ENCODE measurements at regions not wholly inside any gene's neighbourhood (a gene's known extent, or its start where the extent isn't known, plus 50 kb on each side); places are given as distances from the start of the nearest gene placed in this dataset.
"Not testable (repeated sequence)": the region's sequence is repeated elsewhere in the genome, so short reads cannot be mapped to it uniquely, and the experiment has no call there.

- Mint-ChIP-seq H3K4me3 (no peak overlapping the region), H3K4me1 (no peaks in the 10 kb centered on the region), H3K9me3 (peaks cover 20% of the 10 kb centered on the region), H3K27me3 (ENCODE audit: low read depth) (peaks cover 5% of the 10 kb centered on the region), H3K36me3 (ENCODE audit: low read depth) (peaks cover 8% of the 10 kb centered on the region), H3K27ac (no peak overlapping the region)
- no peak for TF ChIP-seq CTCF (IDR thresholded peaks at IDR 0.05; ENCODE audit: unreplicated experiment in 3 of 3)
Measured at GRCh38 chr5:154663424-154663823, 91.8 kb upstream of the LARP1 start.

DNA sequence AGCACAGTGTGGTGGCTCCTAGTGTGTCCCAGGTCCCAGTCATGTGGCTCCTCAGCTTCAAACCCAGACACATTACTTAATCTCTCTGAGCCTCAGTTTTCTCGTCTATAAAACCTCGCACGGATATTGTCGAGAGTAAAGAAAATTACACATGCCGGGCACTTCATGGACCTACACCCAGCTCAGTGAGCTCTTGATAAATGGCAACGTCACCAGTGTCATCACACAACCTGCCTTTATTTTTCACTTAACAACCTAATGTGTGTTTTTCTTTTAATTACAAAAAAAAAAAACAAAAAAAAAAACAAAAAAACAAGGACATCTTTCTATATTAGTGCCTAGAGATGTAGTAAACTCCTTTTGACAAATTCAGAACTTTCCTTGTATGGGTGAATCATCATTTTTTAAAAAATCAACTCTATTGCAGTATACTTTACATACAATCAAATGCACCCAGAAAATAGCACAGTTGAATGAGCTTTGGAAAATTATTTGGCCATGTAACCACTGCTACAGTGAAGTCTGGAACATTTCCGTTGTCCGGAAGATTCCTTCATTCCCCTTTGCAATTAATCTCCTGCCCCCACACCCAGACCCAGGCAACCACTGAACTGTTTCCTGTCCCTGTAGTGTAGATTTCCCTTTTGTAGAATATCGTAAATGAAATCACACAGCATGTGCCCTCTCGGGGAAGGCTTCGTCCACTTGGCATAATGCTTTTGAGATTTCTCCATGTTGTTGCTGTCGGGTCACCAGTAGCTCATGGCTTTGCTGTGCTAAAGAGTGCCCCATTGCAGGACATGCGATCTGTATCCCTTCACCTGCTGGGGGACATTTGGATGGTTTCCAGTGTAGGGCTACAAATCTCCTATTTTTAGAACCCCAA, 100.4 kb upstream of the LARP1 start:
- peak overlapping the region; percentile 78 to 94 (median 92) for H3K27ac Mint-ChIP-seq
- no peak for TF ChIP-seq CTCF (IDR thresholded peaks at IDR 0.05; ENCODE audit: unreplicated experiment in 3 of 3)
- H3K36me3 Mint-ChIP-seq (ENCODE audit: low read depth) = no peaks in the 10 kb centered on the region
- H3K4me1 Mint-ChIP-seq = peaks cover 13% of the 10 kb centered on the region
- H3K27me3 Mint-ChIP-seq (ENCODE audit: low read depth) = peaks cover 4% of the 10 kb centered on the region
- H3K9me3 Mint-ChIP-seq = no peaks in the 10 kb centered on the region
- peak overlapping the region in 1 of 3 experiments; percentile 44 for H3K4me3 Mint-ChIP-seq

- Mint-ChIP-seq H3K27me3 (ENCODE audit: low read depth) (peaks cover 5% of the 10 kb centered on the region), H3K4me3 (peak overlapping the region in 1 of 3 experiments; percentile 37), H3K27ac (peak overlapping the region; percentile 78 to 94 (median 92)), H3K36me3 (ENCODE audit: low read depth) (no peaks in the 10 kb centered on the region), H3K9me3 (no peaks in the 10 kb centered on the region), H3K4me1 (peaks cover 13% of the 10 kb centered on the region)
- no peak for TF ChIP-seq CTCF (IDR thresholded peaks at IDR 0.05; ENCODE audit: unreplicated experiment in 3 of 3)
Measured at GRCh38 chr5:154653764-154654485, 101.3 kb upstream of the LARP1 start.

GRCh38 chr5:154653418-154653763, 101.8 kb upstream of the LARP1 start:
- no peak for TF ChIP-seq CTCF (IDR thresholded peaks at IDR 0.05; ENCODE audit: unreplicated experiment in 3 of 3)
- no peaks in the 10 kb centered on the region for H3K9me3 Mint-ChIP-seq
- H3K27ac Mint-ChIP-seq = no peak overlapping the region
- no peaks in the 10 kb centered on the region for H3K36me3 Mint-ChIP-seq (ENCODE audit: low read depth)
- H3K27me3 Mint-ChIP-seq (ENCODE audit: low read depth) = peaks cover 9% of the 10 kb centered on the region
- peaks cover 13% of the 10 kb centered on the region for H3K4me1 Mint-ChIP-seq
- H3K4me3 Mint-ChIP-seq = no peak overlapping the region

DNA sequence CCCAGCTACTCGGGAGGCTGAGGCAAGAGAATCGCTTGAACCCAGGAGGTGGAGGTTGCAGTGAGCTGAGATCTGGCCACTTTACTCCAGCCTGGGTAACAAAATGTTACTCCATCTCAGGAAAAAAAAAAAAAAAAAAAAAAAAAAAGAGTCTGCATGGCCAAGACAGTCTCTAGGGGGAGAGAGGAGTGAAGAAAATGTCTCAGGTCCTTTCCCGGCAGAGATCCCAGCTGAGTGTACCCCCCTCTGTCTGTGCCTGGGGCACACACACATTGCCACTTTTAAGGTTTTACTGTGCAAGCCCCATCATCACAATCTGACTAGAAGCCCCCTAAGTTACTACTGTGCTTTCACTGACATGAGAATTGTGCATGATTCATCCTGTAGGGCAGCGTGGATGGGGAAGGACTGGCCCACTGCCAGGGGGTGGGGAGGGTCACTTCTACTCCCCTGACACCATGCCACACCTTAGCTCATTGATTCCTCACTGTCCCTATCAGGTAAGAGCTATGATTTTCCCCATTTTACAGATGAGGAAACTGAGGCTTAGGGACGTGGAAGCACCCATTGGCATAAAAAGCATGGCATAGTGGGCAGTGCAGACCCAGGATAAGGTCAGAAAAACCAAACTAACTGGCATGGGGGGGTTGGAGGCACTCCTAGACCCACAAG, 102.3 kb upstream of the LARP1 start:
- H3K4me3 Mint-ChIP-seq = no peak overlapping the region
- H3K9me3 Mint-ChIP-seq = no peaks in the 10 kb centered on the region
- peaks cover 13% of the 10 kb centered on the region for H3K4me1 Mint-ChIP-seq
- H3K27me3 Mint-ChIP-seq (ENCODE audit: low read depth) = peaks cover 13% of the 10 kb centered on the region
- no peak for TF ChIP-seq CTCF (IDR thresholded peaks at IDR 0.05; ENCODE audit: unreplicated experiment in 3 of 3)
- no peaks in the 10 kb centered on the region for H3K36me3 Mint-ChIP-seq (ENCODE audit: low read depth)
- no peak overlapping the region for H3K27ac Mint-ChIP-seq

- not testable (repeated sequence) for H3K27ac Mint-ChIP-seq; H3K9me3 Mint-ChIP-seq; H3K36me3 Mint-ChIP-seq (ENCODE audit: low read depth); H3K4me3 Mint-ChIP-seq
- H3K4me1 Mint-ChIP-seq = peaks cover 23% of the 10 kb centered on the region
- peaks cover 24% of the 10 kb centered on the region for H3K27me3 Mint-ChIP-seq (ENCODE audit: low read depth)
Measured at GRCh38 chr5:154651795-154652194, 103.4 kb upstream of the LARP1 start.

Data from nephron (organoid).